Central memory CD4-positive, alpha-beta T cell (primary cell): ENCODE measurements at regions not wholly inside any gene's neighbourhood (a gene's known extent, or its start where the extent isn't known, plus 50 kb on each side); places are given as distances from the start of the nearest gene placed in this dataset.

Source experiments
- DNase-seq: peaks from one replicate; pipeline ENCODE4 v3.0.0; 2022

- no peak for DNase-seq
Observed at GRCh38 chr11:103625624-103625965, 410.8 kb upstream of the DDI1 start.

GRCh38 chr11:103628121-103628520 is 408.3 kb upstream of the DDI1 start:
- no peak for DNase-seq

- DNase-seq = no peak
Observed at GRCh38 chr11:103631841-103632240, 404.6 kb upstream of the DDI1 start.

- no peak for DNase-seq
Observed at GRCh38 chr11:103633068-103633788, 403.2 kb upstream of the DDI1 start.

- DNase-seq = no peak
Observed at GRCh38 chr11:103633819-103634590, 402.4 kb upstream of the DDI1 start.

GRCh38 chr11:103636232-103636631 is 400.2 kb upstream of the DDI1 start:
- no peak for DNase-seq

- no peak for DNase-seq
Observed at GRCh38 chr11:103637295-103637694, 399.1 kb upstream of the DDI1 start.

GRCh38 chr11:103637831-103638230 is 398.6 kb upstream of the DDI1 start:
- no peak for DNase-seq

- no peak for DNase-seq
Observed at GRCh38 chr11:103644676-103645075, 391.8 kb upstream of the DDI1 start.

- DNase-seq = no peak
Observed at GRCh38 chr11:103648054-103648453, 388.4 kb upstream of the DDI1 start.

GRCh38 chr11:103648670-103649400 is 387.6 kb upstream of the DDI1 start:
- no peak for DNase-seq

GRCh38 chr11:103649401-103649895 is 387.0 kb upstream of the DDI1 start:
- DNase-seq = no peak

GRCh38 chr11:103650330-103650729 is 386.1 kb upstream of the DDI1 start:
- DNase-seq = no peak

GRCh38 chr11:103651341-103651998 is 385.0 kb upstream of the DDI1 start:
- DNase-seq = no peak

- no peak for DNase-seq
Observed at GRCh38 chr11:103652013-103652412, 384.4 kb upstream of the DDI1 start.

- no peak for DNase-seq
Observed at GRCh38 chr11:103656382-103656781, 380.1 kb upstream of the DDI1 start.

- no peak for DNase-seq
Observed at GRCh38 chr11:103659206-103659618, 377.2 kb upstream of the DDI1 start.

GRCh38 chr11:103659743-103660142 is 376.7 kb upstream of the DDI1 start:
- no peak for DNase-seq

GRCh38 chr11:103661185-103661584 is 375.3 kb upstream of the DDI1 start:
- no peak for DNase-seq

GRCh38 chr11:103661991-103662390 is 374.4 kb upstream of the DDI1 start:
- DNase-seq = no peak

- no peak for DNase-seq
Observed at GRCh38 chr11:103662880-103663279, 373.6 kb upstream of the DDI1 start.

- no peak for DNase-seq
Observed at GRCh38 chr11:103668859-103669258, 367.6 kb upstream of the DDI1 start.

GRCh38 chr11:103671143-103671651 is 365.2 kb upstream of the DDI1 start:
- no peak for DNase-seq
